Activated T-cell treated with anti-CD3 and anti-CD28 coated beads, Interleukin-2, amount 50 U/mL, for 4 hours (primary cell): ENCODE measurements at regions not wholly inside any gene's neighbourhood (a gene's known extent, or its start where the extent isn't known, plus 50 kb on each side); places are given as distances from the start of the nearest gene placed in this dataset.
"Not testable (repeated sequence)": the region's sequence is repeated elsewhere in the genome, so short reads cannot be mapped to it uniquely, and the experiment has no call there.

Source experiments
- ATAC-seq, 2 donors: fragments of 200-7000 bp; cut with Tn5 transposase; one replicate each; pipeline ENCODE4 v1.10.0; 2021
- DNase-seq: peaks from one replicate; pipeline ENCODE4 v3.0.0-alpha.2; 2020
- H3K27me3 Mint-ChIP-seq: one replicate; pipeline ENCODE4 v1.8.0; 2021; ENCODE audit warnings: low read depth, mixed read lengths
- H3K36me3 Mint-ChIP-seq: one replicate; pipeline ENCODE4 v1.8.0; 2022; ENCODE audit warnings: mixed read lengths; ENCODE audit not compliant: insufficient read depth
- H3K4me1 Mint-ChIP-seq: one replicate; pipeline ENCODE4 v1.8.0; 2021; ENCODE audit warnings: low read depth, mixed read lengths
- H3K4me3 Mint-ChIP-seq: one replicate; pipeline ENCODE4 v1.8.0; 2021; ENCODE audit warnings: mild to moderate bottlenecking, moderate library complexity, mixed read lengths
- H3K9me3 Mint-ChIP-seq: one replicate; pipeline ENCODE4 v1.8.0; 2021; ENCODE audit warnings: mixed read lengths

DNA sequence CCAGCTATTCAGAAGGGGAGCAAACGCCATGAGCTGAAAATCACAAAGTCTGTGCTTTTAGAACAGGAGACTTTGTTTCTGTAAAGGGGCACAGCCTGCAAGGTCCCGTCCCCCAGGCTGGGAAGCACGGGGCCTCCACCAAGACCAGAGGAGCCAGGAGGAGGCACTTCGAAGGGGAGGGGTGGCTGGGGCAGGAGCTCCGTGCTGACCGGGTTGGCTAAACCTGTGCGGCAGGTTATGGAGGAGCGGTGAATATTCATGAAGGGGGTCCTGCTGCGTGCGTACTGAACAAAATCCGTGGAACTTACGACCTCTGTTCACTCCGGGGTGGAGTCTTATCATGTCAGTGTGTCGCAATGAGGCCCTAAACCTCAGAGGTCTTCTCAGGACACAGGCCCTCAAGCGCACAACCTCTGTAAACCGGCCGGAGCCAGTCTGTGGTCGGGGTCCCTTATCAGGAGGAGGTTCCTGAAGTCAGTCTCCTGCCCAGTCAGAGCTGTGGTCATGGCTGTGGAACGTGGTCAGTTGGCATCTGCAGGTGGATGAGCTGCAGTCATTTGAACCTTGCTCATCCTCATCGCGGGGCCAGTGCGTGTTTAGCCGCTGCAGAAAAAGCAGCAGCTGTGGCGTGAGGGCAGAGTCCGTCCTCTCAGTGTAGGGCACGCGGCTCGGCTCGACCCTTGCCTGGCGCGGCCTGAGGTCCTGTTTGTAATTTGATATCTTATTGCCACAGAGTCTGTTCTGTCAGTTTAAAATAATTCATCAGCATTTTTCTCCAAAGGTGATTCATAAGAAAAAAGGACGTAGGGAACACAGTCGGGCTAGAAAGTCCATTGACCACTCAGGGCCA, 5507.7 kb upstream of the TPTE start:
- H3K27me3 Mint-ChIP-seq, ATAC-seq, H3K4me1 Mint-ChIP-seq, H3K9me3 Mint-ChIP-seq, DNase-seq, H3K36me3 Mint-ChIP-seq, H3K4me3 Mint-ChIP-seq: not testable (repeated sequence)

DNA sequence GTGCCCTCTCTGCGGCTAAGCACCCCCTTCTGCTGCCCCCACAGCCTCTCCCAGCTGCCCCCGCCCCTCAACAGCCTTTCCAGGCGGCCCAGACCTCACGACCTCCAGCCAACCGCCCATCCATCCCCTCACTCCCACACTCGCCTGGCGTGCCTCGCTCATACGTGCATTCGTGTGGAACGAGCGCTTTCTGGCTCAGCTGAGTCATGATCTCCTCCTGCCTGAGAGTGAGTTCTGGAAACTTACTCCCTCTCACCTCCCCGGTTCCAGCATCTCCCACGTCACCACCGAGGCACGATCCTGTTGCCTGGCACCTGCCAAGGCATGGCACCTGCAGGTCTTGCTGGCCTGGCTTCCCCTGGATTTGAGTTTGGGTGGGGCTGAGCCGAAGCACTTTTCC, 5506.2 kb upstream of the TPTE start:
- H3K4me3 Mint-ChIP-seq, ATAC-seq, DNase-seq, H3K27me3 Mint-ChIP-seq, H3K36me3 Mint-ChIP-seq, H3K4me1 Mint-ChIP-seq, H3K9me3 Mint-ChIP-seq: not testable (repeated sequence)

DNA sequence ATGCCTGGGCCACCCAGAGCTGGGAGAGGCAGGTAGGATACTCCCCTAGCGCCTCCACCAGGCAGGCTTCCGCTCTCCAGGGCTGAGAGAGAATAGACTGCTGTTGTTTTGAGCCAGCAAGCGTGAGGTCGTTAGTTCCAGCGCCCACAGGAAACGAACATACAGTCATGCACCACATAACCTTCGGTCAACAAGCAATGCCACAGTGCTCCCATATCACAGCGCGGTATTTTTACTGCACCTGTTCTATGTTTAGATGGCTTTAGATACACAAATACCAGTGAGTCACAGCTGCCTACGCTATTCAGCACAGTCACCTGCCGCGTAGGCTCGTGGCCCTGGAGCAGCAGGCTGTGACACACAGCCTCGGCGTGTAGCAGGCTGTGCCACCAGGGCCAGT, 5502.3 kb upstream of the TPTE start:
- not testable (repeated sequence) for DNase-seq, H3K36me3 Mint-ChIP-seq, H3K4me1 Mint-ChIP-seq, H3K4me3 Mint-ChIP-seq, H3K9me3 Mint-ChIP-seq, H3K27me3 Mint-ChIP-seq
- peak; percentile 81 to 82 for ATAC-seq

DNA sequence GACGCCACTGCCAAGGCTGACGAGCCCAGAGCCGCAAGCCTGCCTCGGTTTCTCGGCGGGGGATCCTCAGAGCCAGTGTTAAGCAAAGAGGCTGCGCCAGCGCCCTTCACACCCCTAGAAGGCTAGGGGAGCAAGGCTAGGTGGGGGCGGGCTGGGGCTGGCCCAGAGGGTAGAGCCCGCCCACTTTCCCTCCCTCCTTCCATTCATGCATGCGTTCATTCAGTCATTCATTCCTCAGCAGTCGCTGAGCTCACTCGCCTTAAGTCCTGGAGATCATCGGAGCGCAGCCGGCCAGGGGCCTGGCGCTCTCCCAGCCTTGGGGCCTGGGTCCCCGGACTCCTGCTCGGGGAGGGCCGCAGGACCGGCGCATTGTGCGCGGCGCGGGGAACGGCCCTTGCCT, 5499.6 kb upstream of the TPTE start:
- H3K9me3 Mint-ChIP-seq, H3K36me3 Mint-ChIP-seq, H3K27me3 Mint-ChIP-seq, H3K4me1 Mint-ChIP-seq, H3K4me3 Mint-ChIP-seq, DNase-seq: not testable (repeated sequence)
- peak; percentile 30 to 31 for ATAC-seq

DNA sequence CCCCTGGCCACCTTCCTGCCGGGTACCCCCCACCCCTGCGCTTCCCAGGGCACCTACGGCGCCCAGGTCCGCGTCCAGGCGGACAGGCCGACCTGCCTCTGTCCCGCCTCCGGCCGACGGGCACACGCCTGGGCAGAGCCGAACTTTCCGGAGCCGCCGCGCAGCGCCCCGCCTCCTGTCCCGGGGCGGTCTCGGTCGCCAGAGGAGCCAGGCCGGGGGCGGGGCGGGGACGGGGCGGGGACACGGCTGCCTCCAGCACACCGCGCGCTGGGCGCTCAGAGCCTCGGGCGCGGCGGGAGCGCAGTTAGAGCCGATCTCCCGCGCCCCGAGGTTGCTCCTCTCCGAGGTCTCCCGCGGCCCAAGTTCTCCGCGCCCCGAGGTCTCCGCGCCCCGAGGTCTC, 5499.1 kb upstream of the TPTE start:
- H3K4me3 Mint-ChIP-seq, H3K36me3 Mint-ChIP-seq, H3K9me3 Mint-ChIP-seq, H3K4me1 Mint-ChIP-seq, DNase-seq, H3K27me3 Mint-ChIP-seq: not testable (repeated sequence)
- ATAC-seq = peak; percentile 64 to 66

DNA sequence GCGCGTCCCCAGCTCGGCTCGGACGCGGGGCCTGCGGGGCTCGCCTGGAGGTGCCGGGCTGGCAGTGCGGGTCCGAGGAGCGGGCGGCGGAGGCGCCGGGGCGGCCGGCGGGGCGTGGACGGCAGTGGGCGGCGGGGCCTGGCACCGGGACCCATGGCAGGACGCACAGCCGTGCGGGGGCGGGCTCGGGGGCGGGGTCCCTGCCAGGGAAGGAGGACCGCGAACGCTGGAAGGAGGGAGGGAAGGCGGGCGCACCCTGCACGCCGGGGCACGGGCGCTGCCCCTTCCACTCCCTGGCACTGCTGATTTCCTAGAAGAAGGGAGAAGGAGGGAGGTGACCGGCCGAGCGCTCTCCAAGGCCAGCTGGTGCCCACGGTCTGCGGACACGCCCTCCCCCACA, 5498.6 kb upstream of the TPTE start:
- H3K4me3 Mint-ChIP-seq, H3K9me3 Mint-ChIP-seq, H3K4me1 Mint-ChIP-seq, DNase-seq, H3K36me3 Mint-ChIP-seq, H3K27me3 Mint-ChIP-seq: not testable (repeated sequence)
- peak in 1 of 2 donors; percentile 3 for ATAC-seq

DNA sequence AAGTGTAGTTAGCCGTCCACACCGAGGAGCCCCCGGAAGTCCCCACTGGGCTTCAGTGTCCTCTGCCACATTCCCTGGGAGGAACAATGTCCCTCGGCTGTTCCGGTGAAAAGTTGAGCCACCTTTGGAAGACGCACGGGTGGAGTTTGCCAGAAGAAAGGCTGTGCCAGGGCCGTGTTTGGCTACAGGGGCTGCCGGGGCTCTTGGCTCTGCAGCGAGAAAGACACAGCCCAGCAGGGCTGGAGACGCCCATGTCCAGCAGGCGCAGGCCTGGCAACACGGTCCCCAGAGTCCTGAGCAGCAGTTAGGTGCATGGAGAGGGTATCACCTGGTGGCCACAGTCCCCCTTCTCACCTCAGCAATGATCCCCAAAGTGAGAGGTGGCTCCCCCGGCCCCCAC, 5486.2 kb upstream of the TPTE start:
- not testable (repeated sequence) for DNase-seq, H3K4me3 Mint-ChIP-seq, H3K4me1 Mint-ChIP-seq, H3K27me3 Mint-ChIP-seq, H3K36me3 Mint-ChIP-seq, ATAC-seq, H3K9me3 Mint-ChIP-seq

DNA sequence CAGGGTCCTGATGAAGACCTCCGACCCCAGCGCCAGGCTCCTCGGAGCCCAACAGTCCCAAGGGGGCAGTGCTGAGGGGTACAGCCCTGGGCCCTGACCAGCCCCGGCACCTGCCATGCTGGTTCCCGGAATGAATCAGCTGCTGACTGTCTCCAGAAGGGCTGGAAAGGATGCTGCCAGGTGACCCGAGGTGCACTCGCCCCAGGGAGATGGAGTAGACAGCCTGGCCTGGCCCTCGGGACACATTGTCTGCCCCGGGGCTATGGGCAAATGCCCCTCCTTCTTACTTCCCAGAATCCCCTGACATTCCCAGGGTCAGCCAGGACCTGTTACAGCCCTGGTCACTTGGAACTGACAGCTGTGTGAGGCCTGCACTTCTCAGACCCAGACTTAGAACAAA, 5485.8 kb upstream of the TPTE start:
- H3K9me3 Mint-ChIP-seq, DNase-seq, H3K36me3 Mint-ChIP-seq, H3K27me3 Mint-ChIP-seq, H3K4me1 Mint-ChIP-seq, ATAC-seq, H3K4me3 Mint-ChIP-seq: not testable (repeated sequence)

DNA sequence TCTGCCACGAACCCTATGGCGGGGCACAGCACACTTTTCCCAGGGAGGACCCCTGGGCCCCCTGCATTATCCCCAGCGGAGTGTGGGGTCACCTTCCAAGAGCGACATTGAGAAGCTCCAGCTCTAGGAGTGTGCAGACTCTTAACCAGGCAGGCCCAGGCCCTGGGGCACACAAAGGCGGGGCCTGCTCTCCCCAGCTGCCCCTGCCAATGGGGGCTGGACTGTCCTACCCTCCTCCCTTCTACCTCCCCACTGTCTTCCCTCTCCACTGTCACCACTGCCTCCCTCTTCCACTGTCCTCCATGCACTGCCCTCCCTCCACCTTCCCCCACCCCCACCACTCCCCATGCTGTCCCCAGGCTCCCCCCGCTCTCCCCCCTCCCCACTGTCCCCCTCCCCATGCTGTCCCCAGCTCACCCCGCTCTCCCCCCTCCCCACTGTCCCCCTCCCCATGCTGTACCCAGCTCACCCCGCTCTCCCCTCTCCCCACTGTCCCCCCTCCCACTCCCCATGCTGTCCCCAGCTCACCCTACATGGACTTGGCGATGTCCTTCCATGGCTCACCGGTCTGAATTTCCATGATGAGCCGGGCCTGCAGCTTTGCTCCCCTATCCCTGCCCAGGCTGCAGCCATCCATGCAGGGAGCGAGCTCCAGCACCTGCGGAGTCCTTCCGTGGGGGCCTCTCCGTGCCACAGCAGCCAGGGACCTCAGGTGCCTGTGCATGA, 5483.6 kb upstream of the TPTE start:
- not testable (repeated sequence) for H3K9me3 Mint-ChIP-seq, H3K27me3 Mint-ChIP-seq, H3K4me1 Mint-ChIP-seq, DNase-seq, H3K36me3 Mint-ChIP-seq, H3K4me3 Mint-ChIP-seq, ATAC-seq

DNA sequence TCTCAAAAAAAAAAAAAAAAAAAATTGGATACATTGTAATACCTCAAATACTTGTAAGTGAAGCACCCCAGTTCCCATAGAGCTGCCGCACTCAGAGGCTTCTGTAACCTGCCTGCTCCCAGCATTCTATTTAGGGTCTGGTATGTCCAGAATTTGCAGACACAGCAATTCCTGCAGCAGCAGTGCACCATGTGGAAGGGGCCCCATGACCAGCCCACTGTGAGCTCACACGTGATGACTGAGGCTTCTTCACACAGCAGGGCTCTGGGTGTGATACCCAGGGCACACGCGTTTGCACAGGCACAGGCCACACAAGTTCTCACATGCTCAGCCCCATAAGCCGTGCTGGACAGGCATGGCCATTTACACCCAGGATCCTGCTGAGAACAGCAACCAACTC, 5481.5 kb upstream of the TPTE start:
- H3K36me3 Mint-ChIP-seq, DNase-seq, H3K9me3 Mint-ChIP-seq, H3K4me1 Mint-ChIP-seq, ATAC-seq, H3K4me3 Mint-ChIP-seq, H3K27me3 Mint-ChIP-seq: not testable (repeated sequence)

DNA sequence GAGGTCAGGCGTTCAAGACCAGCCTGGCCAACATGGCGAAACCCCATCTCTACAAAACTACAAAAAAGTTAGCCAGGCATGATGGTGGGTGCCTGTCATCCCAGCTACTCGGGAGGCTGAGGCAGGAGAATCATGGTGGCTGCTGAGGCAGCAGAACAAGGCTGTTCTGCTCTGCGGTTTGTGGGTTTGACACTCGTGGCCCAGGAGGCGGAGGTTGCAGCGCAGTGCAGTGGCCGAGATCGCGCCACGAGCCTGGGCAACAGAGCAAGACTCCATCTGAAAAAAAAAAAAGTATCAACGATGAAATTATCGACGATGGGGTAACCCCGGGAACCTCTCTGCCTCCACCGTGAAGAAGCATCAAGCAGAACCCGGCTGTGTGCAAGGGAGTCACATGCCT, 5478.8 kb upstream of the TPTE start:
- H3K27me3 Mint-ChIP-seq, H3K36me3 Mint-ChIP-seq, H3K4me1 Mint-ChIP-seq, ATAC-seq, H3K9me3 Mint-ChIP-seq, H3K4me3 Mint-ChIP-seq, DNase-seq: not testable (repeated sequence)

DNA sequence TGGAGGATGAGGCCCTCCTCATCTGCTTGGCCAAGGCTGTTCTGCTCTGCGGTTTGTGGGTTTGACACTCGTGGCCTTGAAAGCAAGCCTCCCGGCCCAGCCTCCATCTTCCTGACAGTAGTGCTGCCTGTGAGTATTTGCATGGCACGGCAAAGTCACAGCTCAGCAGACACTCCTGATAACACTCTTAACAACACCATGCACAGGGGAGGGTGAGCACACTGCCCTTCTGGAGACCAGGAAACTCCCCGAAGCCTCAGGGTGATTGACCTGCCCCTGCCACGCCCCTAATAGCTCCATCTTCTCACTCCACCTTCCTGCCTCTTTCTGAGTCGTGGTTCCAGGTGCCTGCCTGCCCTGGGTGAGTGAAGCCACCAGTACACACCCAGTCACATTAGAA, 5476.6 kb upstream of the TPTE start:
- H3K36me3 Mint-ChIP-seq, H3K9me3 Mint-ChIP-seq, H3K4me1 Mint-ChIP-seq, DNase-seq, ATAC-seq, H3K4me3 Mint-ChIP-seq, H3K27me3 Mint-ChIP-seq: not testable (repeated sequence)

DNA sequence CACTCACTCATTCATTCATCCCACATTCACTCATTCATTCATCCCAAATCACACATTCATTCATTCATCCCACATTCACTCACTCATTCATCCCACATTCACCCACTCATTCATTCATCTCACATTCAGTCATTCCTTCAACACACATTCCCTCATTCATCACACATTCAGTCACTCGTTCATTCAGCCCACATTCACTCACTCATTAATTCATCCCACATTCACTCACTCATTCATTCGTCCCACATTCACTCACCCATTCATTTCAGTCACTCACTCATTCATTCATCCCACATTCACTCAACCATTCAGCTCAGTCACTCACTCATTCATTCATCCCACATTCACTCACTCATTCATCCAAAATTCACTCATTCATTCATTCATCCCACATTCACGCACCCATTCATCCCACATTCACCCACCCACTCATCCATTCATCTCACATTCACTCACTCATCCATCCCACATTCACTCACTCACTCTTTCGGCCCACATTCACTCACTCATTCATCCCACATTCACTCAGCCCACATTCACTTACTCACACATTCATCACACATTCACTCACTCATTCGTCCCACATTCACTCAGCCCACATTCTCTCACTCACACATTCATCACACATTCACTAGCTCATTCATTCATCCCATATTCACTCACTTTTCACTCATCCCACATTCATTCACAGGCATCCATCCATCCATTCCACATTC, 5469.9 kb upstream of the TPTE start:
- peak; percentile 45 to 48 for ATAC-seq
- H3K4me1 Mint-ChIP-seq, DNase-seq, H3K9me3 Mint-ChIP-seq, H3K4me3 Mint-ChIP-seq, H3K27me3 Mint-ChIP-seq, H3K36me3 Mint-ChIP-seq: not testable (repeated sequence)

DNA sequence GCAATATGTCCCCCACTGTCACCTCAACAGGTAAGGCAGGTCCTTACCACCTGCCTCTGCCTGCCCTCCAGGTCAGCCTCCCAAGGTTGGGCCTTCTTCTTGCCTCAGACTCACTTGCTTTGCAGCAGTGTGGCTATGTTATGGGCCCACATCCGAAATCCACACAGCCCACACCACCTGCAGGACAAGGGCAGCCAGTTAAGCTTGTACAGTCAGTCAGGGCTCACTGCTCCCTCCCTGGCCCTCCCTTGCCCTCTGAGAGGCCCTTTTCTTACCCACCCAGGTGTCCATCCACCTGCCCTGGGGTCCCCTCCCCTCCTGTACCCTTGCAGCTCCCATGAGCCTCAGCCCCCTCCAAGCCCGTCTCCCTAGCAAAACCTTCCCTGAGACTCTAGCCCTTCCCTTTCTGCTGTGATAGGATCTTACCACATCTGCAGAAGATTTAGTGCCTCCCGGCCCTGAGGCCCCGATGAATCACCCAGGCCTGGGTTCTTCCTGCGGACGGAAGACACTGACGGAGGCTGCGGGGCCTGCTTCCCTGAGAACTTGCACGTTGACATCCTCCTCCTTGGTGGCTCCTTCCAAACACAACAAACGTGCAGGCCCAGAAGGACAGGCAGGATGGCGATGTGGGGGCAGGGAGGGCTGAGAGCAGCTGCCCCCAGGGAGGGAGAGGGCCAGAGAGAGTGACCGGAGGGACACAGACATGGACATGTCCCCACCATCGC, 5466.2 kb upstream of the TPTE start:
- ATAC-seq, H3K27me3 Mint-ChIP-seq, H3K9me3 Mint-ChIP-seq, DNase-seq, H3K36me3 Mint-ChIP-seq, H3K4me3 Mint-ChIP-seq, H3K4me1 Mint-ChIP-seq: not testable (repeated sequence)
